ENCODE measurements at regions not wholly inside any gene's neighbourhood (a gene's known extent, or its start where the extent isn't known, plus 50 kb on each side); places are given as distances from the start of the nearest gene placed in this dataset.

GRCh38 chr6:168196385-168196860 lies 117.4 kb upstream of the FRMD1 start:
- H3K36me3 ChIP-seq = no peaks in the 10 kb centered on the region
- no peaks in the 10 kb centered on the region for H3K9me3 ChIP-seq (replicated peaks)
- DNase-seq = no peak
- peaks cover 3% of the 10 kb centered on the region; the same call in 1 of the 2 replicates for H3K4me1 ChIP-seq
- peaks cover 16% of the 10 kb centered on the region for H3K27me3 ChIP-seq
- no peak overlapping the region for H3K4me3 ChIP-seq
- no peak overlapping the region for H3K27ac ChIP-seq

GRCh38 chr6:168195712-168196111 lies 116.7 kb upstream of the FRMD1 start:
- Histone ChIP-seq H3K4me1 (peaks cover 3% of the 10 kb centered on the region; the same call in 1 of the 2 replicates), H3K27ac (no peak overlapping the region), H3K27me3 (peaks cover 13% of the 10 kb centered on the region), H3K36me3 (no peaks in the 10 kb centered on the region), H3K4me3 (no peak overlapping the region), H3K9me3 (replicated peaks) (no peaks in the 10 kb centered on the region)
- no peak for DNase-seq

GRCh38 chr6:168194732-168195567 lies 115.9 kb upstream of the FRMD1 start:
- Histone ChIP-seq H3K36me3 (no peaks in the 10 kb centered on the region), H3K27ac (no peak overlapping the region), H3K9me3 (replicated peaks) (no peaks in the 10 kb centered on the region), H3K4me3 (no peak overlapping the region), H3K4me1 (peaks cover 3% of the 10 kb centered on the region; the same call in 1 of the 2 replicates), H3K27me3 (peaks cover 9% of the 10 kb centered on the region)
- no peak for DNase-seq

GRCh38 chr6:168193816-168194721 lies 115.1 kb upstream of the FRMD1 start:
- H3K27ac ChIP-seq = no peak overlapping the region
- H3K36me3 ChIP-seq = no peaks in the 10 kb centered on the region
- H3K9me3 ChIP-seq (replicated peaks) = no peaks in the 10 kb centered on the region
- peaks cover 3% of the 10 kb centered on the region; the same call in 1 of the 2 replicates for H3K4me1 ChIP-seq
- peak in 1 of 2 experiments; percentile 8 for DNase-seq
- H3K4me3 ChIP-seq = no peak overlapping the region
- peaks cover 8% of the 10 kb centered on the region; the same call in 1 of the 2 replicates for H3K27me3 ChIP-seq

- Histone ChIP-seq H3K27ac (no peak overlapping the region), H3K27me3 (peaks cover 8% of the 10 kb centered on the region; the same call in 1 of the 2 replicates), H3K4me3 (no peak overlapping the region), H3K4me1 (peaks cover 3% of the 10 kb centered on the region; the same call in 1 of the 2 replicates), H3K36me3 (no peaks in the 10 kb centered on the region), H3K9me3 (replicated peaks) (no peaks in the 10 kb centered on the region)
- no peak for DNase-seq
Observed at GRCh38 chr6:168192901-168193815, 114.1 kb upstream of the FRMD1 start.

GRCh38 chr6:168192195-168192900 lies 113.3 kb upstream of the FRMD1 start:
- H3K4me3 ChIP-seq = no peak overlapping the region
- H3K36me3 ChIP-seq = no peaks in the 10 kb centered on the region
- H3K4me1 ChIP-seq = peaks cover 3% of the 10 kb centered on the region; the same call in 1 of the 2 replicates
- no peak overlapping the region for H3K27ac ChIP-seq
- peak; percentile 22 to 68 for DNase-seq
- no peaks in the 10 kb centered on the region for H3K9me3 ChIP-seq (replicated peaks)
- peaks cover 8% of the 10 kb centered on the region; the same call in 1 of the 2 replicates for H3K27me3 ChIP-seq

GRCh38 chr6:168190646-168191443 lies 111.8 kb upstream of the FRMD1 start:
- Histone ChIP-seq H3K27me3 (0 out of 2 replicates have a peak, but pooled peaks cover 5% of the 10 kb centered on the region), H3K4me1 (peaks cover 3% of the 10 kb centered on the region; the same call in 1 of the 2 replicates), H3K9me3 (replicated peaks) (no peaks in the 10 kb centered on the region), H3K27ac (no peak overlapping the region), H3K4me3 (no peak overlapping the region), H3K36me3 (no peaks in the 10 kb centered on the region)
- no peak for DNase-seq

- no peak overlapping the region for H3K27ac ChIP-seq
- H3K4me3 ChIP-seq = no peak overlapping the region
- H3K4me1 ChIP-seq = peaks cover 3% of the 10 kb centered on the region; the same call in 1 of the 2 replicates
- DNase-seq = no peak
- H3K27me3 ChIP-seq = 0 out of 2 replicates have a peak, but pooled peaks cover 5% of the 10 kb centered on the region
- no peaks in the 10 kb centered on the region for H3K36me3 ChIP-seq
- H3K9me3 ChIP-seq (replicated peaks) = no peaks in the 10 kb centered on the region
Observed at GRCh38 chr6:168190014-168190405, 111.0 kb upstream of the FRMD1 start.

GRCh38 chr6:168189200-168190013 lies 110.4 kb upstream of the FRMD1 start:
- no peaks in the 10 kb centered on the region for H3K9me3 ChIP-seq (replicated peaks)
- DNase-seq = no peak
- H3K27me3 ChIP-seq = 0 out of 2 replicates have a peak, but pooled peaks cover 8% of the 10 kb centered on the region

GRCh38 chr6:168188369-168189199 lies 109.6 kb upstream of the FRMD1 start:
- H3K4me3 ChIP-seq = no peak overlapping the region
- 0 out of 2 replicates have a peak, but pooled peaks cover 8% of the 10 kb centered on the region for H3K27me3 ChIP-seq
- H3K4me1 ChIP-seq = peaks cover 3% of the 10 kb centered on the region; the same call in 1 of the 2 replicates
- H3K36me3 ChIP-seq = no peaks in the 10 kb centered on the region
- no peak for DNase-seq
- no peaks in the 10 kb centered on the region for H3K9me3 ChIP-seq (replicated peaks)
- H3K27ac ChIP-seq = no peak overlapping the region

More at GRCh38 chr6:168189200-168190013, 110.4 kb upstream of the FRMD1 start:
- Histone ChIP-seq H3K4me3 (no peak overlapping the region), H3K36me3 (no peaks in the 10 kb centered on the region), H3K4me1 (peaks cover 3% of the 10 kb centered on the region; the same call in 1 of the 2 replicates), H3K27ac (no peak overlapping the region)

- Histone ChIP-seq H3K27ac (no peak overlapping the region), H3K4me3 (no peak overlapping the region)
- DNase-seq = no peak
Observed at GRCh38 chr6:168186438-168186837, 107.4 kb upstream of the FRMD1 start.

More at GRCh38 chr6:168186438-168186837, 107.4 kb upstream of the FRMD1 start:
- H3K4me1 ChIP-seq = no peaks in the 10 kb centered on the region
- H3K36me3 ChIP-seq = no peaks in the 10 kb centered on the region
- peaks cover 8% of the 10 kb centered on the region; the same call in 1 of the 2 replicates for H3K27me3 ChIP-seq
- no peaks in the 10 kb centered on the region for H3K9me3 ChIP-seq (replicated peaks)
